RWPE2 (cell line): ENCODE measurements at regions not wholly inside any gene's neighbourhood (a gene's known extent, or its start where the extent isn't known, plus 50 kb on each side); places are given as distances from the start of the nearest gene placed in this dataset.
A peak's percentile ranks its signal among the peaks of the same experiment; 100 is the strongest.

Experiments used
- ATAC-seq: fragments of 200-7000 bp; cut with Tn5 transposase; 3 replicates; pipeline ENCODE4 v1.9.1; 2021; ENCODE audit warnings: low read depth
- DNase-seq: peaks from one replicate; pipeline ENCODE4 v3.0.0-alpha.2; 2020; ENCODE audit warnings: low spot score
- H3K27ac ChIP-seq: fragments of 450-650 bp; 2 replicates; pipeline ENCODE4 v1.5.1; 2017; ENCODE audit warnings: mild to moderate bottlenecking; ENCODE audit not compliant: poor library complexity, severe bottlenecking
- H3K27me3 ChIP-seq: fragments of 250-450 bp; sonication (Bioruptor Pico); 2 replicates; pipeline ENCODE4 v1.5.1; 2021; ENCODE audit warnings: mild to moderate bottlenecking, moderate library complexity; ENCODE audit not compliant: insufficient read depth, poor library complexity, severe bottlenecking
- H3K36me3 ChIP-seq: fragments of 250-450 bp; sonication (Bioruptor Pico); 2 replicates; pipeline ENCODE4 v1.5.1; 2020; ENCODE audit warnings: low read depth, mild to moderate bottlenecking, moderate library complexity
- H3K4me1 ChIP-seq: fragments of 250-450 bp; sonication (Bioruptor Pico); 2 replicates; pipeline ENCODE4 v1.5.1; 2021; ENCODE audit warnings: mild to moderate bottlenecking, moderate library complexity; ENCODE audit not compliant: insufficient read depth, poor library complexity, severe bottlenecking
- H3K4me3 ChIP-seq: fragments of 250-450 bp; sonication (Bioruptor Pico); 2 replicates; pipeline ENCODE4 v1.5.1; 2021; ENCODE audit warnings: mild to moderate bottlenecking, moderate library complexity; ENCODE audit not compliant: severe bottlenecking
- H3K9me3 ChIP-seq: fragments of 250-450 bp; sonication (Bioruptor Pico); 2 replicates; pipeline ENCODE4 v1.5.1; 2021; ENCODE audit warnings: mild to moderate bottlenecking, moderate library complexity; ENCODE audit not compliant: severe bottlenecking
- TF ChIP-seq, protein P1 (sequence below): fragments of 450-650 bp; IDR thresholded peaks from one replicate; pipeline ENCODE4 v1.5.1; 2017; ENCODE audit warnings: mild to moderate bottlenecking, moderate library complexity; ENCODE audit not compliant: poor library complexity, severe bottlenecking

DNA sequence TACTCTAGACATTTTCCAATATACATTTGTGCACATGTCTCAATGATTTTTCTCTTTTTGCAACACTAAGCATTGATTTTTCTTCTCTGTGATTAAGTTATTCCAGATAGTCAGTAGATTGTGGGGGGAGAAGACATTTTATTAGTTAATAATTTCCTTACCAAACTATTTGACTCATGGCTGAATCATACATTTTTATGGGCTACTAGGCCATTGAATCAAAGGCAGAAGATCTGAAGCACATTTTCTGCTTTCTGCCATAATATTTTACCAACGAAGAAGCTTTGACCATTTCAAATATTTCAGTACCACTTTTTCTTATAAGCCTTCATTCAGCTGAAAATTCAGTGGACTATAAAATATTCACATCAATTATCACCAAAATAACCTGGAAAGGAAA, 175.6 kb downstream of the IRX2 start:
- peaks cover 16% of the 10 kb centered on the region for H3K27me3 ChIP-seq
- TF ChIP-seq, protein P1, sequence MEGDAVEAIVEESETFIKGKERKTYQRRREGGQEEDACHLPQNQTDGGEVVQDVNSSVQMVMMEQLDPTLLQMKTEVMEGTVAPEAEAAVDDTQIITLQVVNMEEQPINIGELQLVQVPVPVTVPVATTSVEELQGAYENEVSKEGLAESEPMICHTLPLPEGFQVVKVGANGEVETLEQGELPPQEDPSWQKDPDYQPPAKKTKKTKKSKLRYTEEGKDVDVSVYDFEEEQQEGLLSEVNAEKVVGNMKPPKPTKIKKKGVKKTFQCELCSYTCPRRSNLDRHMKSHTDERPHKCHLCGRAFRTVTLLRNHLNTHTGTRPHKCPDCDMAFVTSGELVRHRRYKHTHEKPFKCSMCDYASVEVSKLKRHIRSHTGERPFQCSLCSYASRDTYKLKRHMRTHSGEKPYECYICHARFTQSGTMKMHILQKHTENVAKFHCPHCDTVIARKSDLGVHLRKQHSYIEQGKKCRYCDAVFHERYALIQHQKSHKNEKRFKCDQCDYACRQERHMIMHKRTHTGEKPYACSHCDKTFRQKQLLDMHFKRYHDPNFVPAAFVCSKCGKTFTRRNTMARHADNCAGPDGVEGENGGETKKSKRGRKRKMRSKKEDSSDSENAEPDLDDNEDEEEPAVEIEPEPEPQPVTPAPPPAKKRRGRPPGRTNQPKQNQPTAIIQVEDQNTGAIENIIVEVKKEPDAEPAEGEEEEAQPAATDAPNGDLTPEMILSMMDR = no peak
- peaks cover 3% of the 10 kb centered on the region for H3K9me3 ChIP-seq
- DNase-seq = no peak
- H3K36me3 ChIP-seq = no peaks in the 10 kb centered on the region
- ATAC-seq = peak; percentile 40; the same call in 1 of the 3 replicates
- H3K4me3 ChIP-seq = no peak overlapping the region
- no peak overlapping the region for H3K27ac ChIP-seq
- peaks cover 6% of the 10 kb centered on the region for H3K4me1 ChIP-seq

DNA sequence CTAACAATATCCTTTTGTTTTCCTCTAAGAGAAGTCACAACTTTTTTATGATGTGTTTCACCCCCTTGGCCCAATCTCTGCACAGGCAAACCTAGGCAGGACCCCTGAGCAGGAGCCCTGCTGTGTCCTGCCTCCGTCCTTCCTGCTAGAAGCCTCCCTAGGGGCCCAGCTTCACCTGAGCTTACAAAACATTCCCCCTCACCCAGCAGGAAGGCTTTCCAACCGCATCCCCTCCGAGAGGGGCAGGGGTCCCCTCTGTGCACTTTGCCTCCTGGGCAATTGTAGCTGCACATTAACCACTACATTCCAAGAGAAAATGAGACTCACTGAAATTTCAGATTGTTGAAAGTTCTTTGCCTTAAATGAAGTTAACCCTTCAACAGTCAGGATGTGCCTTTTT, 176.2 kb downstream of the IRX2 start:
- no peak for ATAC-seq
- peaks cover 16% of the 10 kb centered on the region for H3K27me3 ChIP-seq
- H3K27ac ChIP-seq = no peak overlapping the region
- H3K4me3 ChIP-seq = no peak overlapping the region
- peaks cover 6% of the 10 kb centered on the region for H3K4me1 ChIP-seq
- H3K36me3 ChIP-seq = no peaks in the 10 kb centered on the region
- peaks cover 3% of the 10 kb centered on the region for H3K9me3 ChIP-seq
- TF ChIP-seq, protein P1 = no peak
- DNase-seq = no peak

DNA sequence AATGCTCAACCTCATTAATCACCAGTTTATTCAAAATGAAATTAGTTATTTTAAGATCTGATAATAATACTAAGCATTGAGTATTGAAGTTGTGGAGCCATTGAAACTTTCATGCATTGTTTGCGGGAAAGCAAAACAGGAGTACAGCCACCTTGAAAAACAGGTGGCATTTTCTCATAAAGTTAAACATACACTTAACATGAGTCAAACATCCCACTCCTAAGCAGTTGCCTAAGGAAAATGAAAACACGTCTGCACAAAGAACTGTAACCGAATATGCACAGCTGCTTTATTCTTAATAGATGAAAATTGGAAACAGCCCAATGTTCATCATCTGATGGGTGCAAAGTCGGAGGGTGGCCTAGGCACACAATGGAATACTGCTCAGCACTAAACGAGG, 177.3 kb downstream of the IRX2 start:
- no peak overlapping the region for H3K4me3 ChIP-seq
- 0 out of 3 replicates have a peak, but pooled peaks have one; percentile 31 for ATAC-seq
- no peaks in the 10 kb centered on the region for H3K36me3 ChIP-seq
- H3K27me3 ChIP-seq = peaks cover 16% of the 10 kb centered on the region
- H3K9me3 ChIP-seq = peaks cover 3% of the 10 kb centered on the region
- H3K27ac ChIP-seq = no peak overlapping the region
- no peak for DNase-seq
- TF ChIP-seq, protein P1 = no peak
- peaks cover 6% of the 10 kb centered on the region for H3K4me1 ChIP-seq

DNA sequence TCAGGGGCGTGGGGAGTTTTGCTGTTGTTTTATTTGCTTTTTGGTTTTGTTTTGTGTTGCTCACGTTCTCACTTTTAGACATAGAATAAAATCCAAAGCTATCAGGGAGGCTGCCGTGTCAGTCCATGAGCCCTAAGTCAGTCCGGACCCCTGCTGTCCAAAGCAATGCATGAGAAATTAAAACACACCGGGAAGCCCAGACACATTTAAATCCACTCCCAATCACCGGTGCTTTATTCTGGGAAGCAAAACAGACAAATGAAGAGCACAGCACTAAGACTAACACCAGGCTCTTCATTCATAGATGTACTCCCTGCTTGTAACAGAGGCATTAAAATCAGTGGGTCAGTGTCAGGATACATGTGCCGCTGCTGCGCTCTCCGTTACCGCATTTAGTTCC, 180.9 kb downstream of the IRX2 start:
- DNase-seq (no peak), ATAC-seq (no peak)
- no peak overlapping the region for H3K4me3 ChIP-seq
- H3K9me3 ChIP-seq = no peaks in the 10 kb centered on the region
- H3K27ac ChIP-seq = no peak overlapping the region
- no peaks in the 10 kb centered on the region for H3K36me3 ChIP-seq
- peaks cover 19% of the 10 kb centered on the region for H3K27me3 ChIP-seq
- H3K4me1 ChIP-seq = no peaks in the 10 kb centered on the region
- TF ChIP-seq, protein P1 = no peak

DNA sequence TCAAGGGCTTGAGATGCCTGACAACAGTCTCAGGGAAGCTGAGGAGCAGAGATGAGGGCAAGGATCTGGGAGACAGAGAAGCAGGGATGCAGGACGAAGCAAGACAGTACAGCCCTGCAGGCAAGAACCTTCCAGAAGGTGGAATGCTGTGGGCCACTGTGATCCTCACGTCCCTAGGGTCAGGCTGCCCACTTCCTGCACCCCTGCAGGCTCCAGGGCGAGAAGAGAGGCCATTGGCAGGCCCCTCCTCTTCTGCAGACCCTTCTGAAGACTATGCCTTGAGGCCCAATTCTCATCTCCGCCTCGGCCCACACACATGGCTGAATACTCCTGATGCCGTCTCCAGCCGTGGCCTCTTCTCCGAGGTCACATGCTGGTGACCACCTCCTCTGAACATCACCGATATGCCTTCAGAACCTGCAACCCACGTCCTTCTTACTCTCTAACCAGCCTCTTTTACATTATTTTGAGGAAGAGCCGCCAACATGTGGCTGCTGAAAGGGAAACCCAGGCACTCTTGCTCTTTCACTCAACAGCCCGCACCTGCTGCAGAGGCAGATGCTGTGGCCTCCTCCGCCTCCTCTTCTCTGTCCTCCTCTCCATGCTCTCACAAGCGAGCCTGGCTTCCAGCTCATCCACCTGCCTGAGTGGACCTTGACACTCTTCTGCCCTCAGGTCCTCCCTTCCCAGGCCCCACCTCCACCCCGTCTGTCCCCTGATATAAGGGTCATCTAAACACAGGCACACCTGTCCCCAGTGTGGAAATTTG, 181.5 kb downstream of the IRX2 start:
- no peaks in the 10 kb centered on the region for H3K4me1 ChIP-seq
- H3K4me3 ChIP-seq = no peak overlapping the region
- no peaks in the 10 kb centered on the region for H3K36me3 ChIP-seq
- H3K27me3 ChIP-seq = peaks cover 19% of the 10 kb centered on the region
- no peak overlapping the region for H3K27ac ChIP-seq
- TF ChIP-seq, protein P1 = no peak
- DNase-seq (no peak), ATAC-seq (no peak)
- no peaks in the 10 kb centered on the region for H3K9me3 ChIP-seq
